Myocyte (in vitro differentiated cells): ENCODE measurements at regions not wholly inside any gene's neighbourhood (a gene's known extent, or its start where the extent isn't known, plus 50 kb on each side); places are given as distances from the start of the nearest gene placed in this dataset.

Experiments used
- DNase-seq: peaks from one replicate; pipeline ENCODE4 v3.0.0-alpha.2; 2012; ENCODE audit warnings: low read depth

DNA sequence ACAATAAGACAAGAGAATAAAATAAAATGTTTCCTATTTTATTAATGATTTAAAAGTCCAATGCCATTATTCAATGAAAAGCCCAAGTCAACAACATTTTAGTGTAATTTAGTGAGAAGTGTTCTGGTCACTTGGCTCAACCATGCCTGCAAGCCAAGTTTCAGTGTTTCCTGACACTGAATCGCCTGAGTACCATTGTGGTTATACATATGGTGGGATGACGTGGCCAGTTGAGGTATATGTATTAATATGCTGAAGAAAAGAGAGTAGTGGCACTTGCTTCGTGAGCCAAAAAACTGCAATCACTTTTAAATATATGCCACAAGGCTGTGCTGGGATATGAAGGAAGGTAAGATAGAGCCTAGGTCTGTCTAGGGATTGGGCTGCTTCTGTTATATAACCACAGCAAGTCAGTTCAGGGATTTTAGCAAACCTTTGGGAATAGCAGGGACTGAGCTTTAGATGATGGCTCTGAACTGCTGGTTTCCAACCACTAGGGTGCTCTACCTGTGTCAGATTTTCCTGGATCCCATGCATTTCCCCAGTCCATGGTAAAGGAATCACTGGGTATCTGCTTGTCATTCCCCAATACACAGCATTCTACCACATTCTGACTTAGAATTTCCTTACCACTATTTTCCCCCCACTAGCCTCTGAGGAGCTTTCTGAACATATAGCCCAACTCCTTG is 214.0 kb upstream of the PRPS1L1 start:
- DNase-seq: no peak

DNA sequence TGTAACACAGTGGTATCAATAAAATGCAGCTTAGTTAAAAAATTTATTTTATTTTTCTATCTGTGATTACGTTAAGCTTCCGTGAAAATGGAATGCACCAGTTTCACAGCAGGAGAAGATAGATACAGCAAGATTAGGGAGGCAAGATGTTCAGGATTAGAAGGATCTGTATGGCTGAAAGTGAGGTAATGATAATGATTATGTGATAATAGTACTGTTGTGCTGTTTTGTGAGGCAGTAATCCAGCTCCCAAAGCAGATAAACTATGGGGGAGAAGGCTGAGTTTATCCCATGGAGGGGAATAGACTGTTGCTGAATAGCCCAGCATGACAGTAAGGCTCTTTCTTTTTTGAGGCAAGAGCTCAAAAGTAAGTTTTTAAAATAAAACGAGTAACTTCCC is 216.1 kb upstream of the PRPS1L1 start:
- DNase-seq: no peak

DNA sequence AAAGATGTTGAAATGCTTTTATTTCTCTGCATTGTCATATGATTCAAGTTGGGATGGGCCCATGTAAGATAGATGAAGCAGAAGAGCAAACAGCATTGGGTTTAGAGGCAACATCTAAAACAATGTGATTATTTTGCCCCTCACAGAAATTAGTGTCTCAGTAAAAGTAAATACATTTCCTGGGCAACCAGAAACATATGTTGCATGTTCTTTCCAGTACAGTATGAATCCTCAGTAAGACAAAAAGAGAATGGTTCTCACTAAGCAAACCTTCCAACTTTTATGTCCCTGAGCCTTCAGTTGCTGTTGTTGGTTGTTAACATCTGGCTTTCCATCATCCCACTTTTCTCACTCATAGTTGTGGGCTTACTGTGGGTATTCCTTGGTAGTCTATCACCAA is 222.5 kb upstream of the PRPS1L1 start:
- no peak for DNase-seq

DNA sequence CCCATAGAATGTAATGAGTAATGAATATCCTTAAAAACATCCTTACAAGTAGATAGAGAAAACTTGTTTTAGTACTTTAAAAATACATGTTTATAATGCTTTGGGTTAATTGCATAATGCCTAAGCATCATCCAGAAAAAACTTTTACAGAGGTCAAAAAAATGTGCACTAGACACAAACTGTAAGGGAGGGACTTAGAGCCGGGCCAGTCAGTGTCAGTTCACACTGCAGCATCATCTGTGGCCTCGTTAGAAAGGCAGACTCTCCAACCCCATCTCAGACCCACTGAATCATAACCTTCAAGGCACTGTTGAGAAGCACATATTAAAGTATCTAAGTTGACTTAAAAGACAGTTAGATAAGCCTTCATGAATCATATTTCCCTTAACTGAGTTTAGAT is 230.1 kb upstream of the PRPS1L1 start:
- DNase-seq: peak; percentile 9

DNA sequence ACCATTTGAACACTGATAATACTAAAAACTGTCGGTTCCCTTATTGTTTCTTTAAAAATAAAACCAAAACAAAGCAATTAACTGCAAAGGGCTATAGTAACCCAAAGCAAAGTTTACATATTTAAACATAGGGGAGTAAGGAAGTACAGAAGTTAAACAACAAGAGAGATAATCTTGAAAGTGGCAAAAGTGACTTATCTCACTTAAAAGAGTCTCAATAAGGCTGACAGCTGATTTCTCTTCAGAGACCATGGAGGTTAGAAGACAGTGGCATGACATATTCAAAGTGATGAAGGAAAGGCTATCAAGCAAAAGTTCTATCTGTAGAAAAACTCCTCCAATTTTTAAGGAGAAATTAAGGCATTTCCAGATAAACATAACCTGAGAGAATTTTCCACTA is 233.5 kb upstream of the HDAC9 start:
- DNase-seq: no peak

DNA sequence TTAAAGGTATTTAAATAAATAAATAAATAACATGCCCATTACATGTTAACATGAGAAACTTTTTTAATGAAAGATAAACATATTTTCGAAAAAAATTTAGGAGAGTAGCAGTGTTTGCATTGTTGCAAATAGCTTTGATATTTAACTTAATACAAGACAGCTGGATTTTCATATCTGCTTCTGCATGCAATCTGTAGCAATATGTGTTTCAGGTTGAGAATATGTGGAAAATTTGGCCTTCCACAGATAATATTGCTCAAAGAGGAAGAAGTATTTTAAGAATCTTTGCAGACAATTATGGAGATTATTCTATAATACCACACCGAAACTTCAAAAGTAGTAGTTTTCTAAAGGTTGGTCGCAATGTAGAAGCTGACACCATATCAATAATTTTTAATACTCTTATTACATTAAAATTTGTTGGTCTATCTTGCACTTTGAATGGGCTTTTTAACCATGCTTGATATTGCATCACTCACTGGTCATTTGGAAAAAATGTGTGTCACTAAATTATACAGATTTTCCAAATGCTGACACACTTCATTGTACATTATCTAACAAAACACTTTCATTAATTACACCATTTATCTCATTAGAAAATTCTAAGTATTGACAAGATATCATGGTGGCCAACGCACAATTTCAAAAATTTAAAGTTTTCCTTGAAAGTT is 229.8 kb upstream of the HDAC9 start:
- DNase-seq: no peak

DNA sequence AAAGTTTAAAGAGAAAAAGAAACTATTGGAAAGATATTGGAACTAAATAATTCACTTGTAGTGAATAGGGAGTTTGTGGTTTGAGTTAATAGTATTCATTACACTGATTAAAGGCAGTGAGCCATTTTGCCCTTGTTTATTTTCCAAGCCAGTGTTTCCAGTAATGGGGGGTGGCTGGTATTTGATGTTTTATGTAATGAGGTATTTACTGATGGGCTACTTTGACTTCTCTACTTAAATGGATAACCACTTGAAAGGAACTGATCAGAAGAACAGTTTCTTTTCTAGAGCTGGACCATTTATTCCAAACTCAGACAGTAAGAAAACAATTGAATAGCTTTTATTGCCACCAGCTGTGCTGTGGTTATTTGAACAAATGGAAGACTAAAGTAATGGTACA is 227.0 kb upstream of the HDAC9 start:
- DNase-seq: no peak

DNA sequence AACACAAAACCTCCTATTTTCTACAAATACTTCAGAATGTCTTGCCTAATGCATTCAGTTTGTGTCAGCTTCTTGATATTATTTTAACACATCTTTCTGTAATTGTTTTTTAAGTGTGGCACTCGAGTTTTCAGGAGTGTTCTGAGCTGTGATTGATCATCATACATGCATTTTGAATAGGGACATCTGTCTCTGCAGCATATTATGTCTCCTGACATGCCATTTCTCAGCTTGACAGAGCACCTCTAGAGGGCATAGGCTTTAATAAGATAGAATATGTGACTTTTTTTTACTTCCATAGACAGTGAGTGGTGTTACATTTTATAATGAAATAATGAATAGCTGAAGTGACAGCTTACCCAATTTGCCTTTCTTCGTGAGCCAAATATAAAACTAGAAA is 219.2 kb upstream of the HDAC9 start:
- DNase-seq: no peak

DNA sequence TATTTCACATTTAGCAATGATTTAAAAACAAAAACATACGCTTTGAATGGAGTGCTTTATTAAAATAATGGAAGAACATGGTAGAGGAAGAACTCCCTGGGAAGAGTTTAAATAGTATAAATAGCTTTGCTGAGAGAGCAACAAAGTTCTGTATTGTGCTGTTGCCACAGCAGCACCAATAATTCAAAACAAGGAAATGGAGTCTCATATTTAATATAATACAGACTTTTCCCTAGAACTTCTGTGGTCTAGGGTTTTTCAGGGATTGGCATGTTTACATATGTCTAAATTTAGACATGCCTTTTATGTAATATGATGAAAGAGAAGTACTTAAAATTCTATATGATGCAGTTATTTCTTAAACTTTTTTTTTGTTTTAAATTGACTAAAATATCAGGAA is 217.2 kb upstream of the HDAC9 start:
- no peak for DNase-seq

DNA sequence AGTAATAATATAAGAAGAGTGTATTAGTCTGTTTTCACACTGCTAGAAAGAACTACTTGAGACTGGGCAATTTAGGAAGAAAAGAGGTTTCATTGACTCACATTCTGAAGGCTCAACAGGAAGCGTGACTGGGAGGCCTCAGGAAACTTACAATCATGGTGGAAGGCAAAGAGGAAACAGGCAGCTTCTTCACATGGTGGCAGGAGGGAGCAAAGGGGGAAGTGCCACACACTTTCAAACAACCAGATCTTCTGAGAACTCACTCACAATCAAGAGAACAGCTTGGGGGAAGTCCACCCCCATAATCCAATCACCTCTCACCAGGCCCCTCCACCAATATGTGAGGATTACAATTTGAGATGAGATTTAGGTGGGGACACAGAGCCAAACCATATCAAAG is 212.5 kb upstream of the HDAC9 start:
- no peak for DNase-seq

DNA sequence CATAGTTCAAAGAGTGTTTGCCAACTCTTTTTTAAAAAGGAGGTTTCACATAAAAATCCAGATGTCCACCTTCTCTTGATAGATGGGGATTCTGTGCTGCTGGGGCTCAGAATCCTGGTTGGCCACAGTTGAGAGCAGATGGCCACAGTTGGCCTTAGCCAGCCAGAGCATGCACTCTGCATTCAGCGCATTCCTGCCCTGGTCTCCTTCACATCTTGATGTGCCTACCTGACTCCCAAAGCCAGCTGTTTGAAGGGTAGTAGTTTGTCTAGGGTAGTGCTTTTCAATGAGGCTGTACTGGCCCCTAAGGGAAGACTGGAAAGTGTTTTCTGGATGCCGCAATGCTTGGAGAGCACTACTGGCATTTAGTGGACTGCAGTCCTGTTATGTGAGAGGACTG is 208.1 kb upstream of the HDAC9 start:
- DNase-seq: no peak

DNA sequence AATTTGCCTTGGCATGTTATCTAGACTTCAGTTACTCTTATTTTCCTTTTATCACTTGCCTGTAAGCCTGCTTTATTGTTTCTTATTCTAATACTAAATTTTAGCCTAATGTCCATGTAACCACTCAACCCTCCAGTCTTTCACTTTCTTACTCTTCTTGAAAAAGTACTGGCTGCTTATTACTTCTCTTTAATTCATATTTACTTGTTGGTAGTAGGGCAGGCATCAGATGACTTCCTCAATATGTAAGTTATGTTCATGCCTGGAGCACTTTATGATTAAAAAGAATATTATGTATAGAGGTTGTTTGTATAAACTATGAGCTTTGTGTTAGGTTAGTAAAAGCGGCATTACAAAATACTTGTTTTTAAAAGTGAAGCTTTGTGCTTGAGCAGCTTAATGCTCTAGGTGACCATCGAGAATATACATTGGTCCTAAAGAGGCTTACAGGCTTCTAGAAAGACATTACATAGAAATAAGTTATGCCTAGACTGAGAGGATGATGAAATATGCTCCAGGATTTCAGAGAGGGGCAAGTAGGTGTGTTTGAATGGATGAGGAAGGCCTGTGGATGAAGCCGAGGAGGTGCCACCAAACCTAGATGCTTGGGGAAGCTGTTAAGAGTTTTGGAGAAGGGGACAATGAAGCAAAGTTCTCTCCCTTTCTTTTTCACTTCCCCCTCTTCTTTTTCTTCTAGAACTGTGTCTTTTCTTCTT is 207.1 kb upstream of the HDAC9 start:
- no peak for DNase-seq

DNA sequence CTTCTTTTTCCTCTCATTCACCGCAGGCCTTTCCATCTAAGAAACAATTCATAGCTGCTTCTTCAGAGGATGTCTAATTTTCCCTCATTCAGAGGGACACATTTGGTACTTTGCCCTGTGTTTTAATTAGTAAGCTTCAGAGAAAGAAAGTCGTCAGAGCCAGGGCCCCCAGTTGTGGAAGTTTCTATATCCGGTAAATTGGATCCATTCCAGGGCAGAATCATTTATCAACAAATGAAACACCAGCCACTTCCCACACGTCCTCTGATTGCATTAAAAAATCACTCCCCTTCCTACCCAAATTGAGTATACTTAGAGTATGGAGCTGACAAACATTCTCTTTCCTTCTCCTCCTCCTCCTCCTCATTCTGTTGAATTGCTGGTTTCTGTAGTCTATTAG is 205.8 kb upstream of the HDAC9 start:
- no peak for DNase-seq

DNA sequence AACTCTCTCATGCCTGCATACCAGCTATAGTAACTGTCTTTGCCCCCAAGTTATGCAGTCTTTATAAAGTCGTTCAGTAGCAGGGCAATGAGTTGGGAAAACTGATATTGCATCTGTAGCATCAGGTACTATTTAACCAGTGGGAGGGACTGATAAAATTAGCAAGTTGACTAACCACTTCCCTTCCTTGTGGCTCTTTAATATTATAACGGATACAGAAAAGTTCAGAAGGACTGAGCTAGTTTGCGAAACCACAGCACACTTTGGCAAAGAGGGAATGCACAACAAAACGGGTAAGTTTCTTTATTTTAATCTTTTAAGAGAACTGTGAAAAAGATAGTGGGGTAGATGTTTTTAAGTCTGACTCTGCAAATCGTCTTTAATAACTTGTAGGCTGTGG is 205.3 kb upstream of the HDAC9 start:
- no peak for DNase-seq

DNA sequence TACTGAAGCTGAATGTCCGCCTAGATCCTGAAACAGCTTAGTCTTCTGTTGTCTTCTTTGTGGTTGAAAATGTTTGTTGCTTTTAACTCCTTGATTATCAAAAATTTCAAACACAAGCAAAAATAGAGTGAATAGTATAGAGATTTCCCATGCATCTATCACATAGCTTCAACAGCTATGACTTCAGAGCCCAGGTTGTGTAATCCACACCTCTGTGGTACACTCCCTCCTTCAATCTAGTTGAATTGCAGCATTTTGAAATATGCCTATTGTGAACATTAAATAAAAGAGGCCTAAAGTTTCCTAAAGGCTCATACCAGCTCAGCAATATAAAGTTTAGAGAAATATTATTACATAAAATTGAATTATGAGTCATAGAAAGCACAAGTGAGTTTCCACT is 204.7 kb upstream of the HDAC9 start:
- DNase-seq: no peak

DNA sequence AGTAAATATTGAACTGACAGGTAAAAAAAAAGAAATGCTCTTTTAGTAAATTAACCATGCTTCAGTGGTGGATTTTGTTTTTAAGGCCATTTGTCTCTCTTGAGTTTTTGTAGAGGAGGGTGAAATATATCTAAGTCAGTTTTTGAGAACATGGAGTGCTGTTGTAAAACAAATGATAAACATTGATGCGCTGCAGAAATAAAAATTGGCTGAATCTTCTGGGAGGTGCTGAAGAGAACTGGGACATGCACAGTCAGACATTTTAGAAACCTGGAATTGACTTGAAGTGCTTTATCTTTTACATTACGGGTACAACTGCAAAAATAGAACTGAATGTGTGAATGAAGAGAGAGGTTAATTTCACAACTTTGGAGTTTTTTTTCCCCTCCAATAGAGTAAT is 203.0 kb upstream of the HDAC9 start:
- DNase-seq: no peak

DNA sequence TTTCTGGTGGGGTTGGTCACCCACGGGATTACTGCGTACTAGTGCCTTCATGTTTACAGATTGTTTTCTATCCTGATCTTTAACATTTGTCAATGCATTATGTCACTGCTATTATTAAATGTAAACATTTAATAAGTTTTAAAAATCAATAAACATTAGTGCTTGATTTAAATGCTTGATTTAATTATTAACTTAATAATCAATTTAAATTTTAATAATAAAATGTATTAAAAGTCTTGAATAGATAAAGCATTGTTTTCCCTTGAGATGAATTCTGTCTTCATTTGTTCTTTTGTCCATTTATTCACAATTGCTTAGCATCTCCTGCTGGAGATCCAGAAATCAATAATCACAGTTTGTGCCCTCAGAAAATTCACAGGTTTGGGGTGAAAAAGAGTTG is 201.8 kb upstream of the HDAC9 start:
- no peak for DNase-seq

DNA sequence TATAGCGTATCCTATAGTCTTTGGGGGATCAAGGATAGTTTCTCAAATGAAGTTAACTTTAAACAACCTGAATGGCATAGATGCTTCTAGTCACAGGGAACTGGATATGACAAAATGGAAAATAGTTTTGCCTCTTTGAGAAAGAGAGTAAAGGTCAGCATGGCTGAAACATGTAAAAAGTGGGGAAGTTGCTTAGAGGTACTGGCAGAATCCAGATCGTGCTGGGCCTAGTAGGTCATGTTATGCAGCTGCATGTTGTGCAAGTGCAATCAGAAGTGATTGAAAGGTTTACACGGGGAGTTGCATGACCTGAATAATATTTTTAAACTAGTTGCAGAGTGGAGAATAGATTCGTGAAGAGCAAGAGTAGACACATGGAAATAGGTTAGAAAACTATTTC is 201.1 kb upstream of the HDAC9 start:
- no peak for DNase-seq

DNA sequence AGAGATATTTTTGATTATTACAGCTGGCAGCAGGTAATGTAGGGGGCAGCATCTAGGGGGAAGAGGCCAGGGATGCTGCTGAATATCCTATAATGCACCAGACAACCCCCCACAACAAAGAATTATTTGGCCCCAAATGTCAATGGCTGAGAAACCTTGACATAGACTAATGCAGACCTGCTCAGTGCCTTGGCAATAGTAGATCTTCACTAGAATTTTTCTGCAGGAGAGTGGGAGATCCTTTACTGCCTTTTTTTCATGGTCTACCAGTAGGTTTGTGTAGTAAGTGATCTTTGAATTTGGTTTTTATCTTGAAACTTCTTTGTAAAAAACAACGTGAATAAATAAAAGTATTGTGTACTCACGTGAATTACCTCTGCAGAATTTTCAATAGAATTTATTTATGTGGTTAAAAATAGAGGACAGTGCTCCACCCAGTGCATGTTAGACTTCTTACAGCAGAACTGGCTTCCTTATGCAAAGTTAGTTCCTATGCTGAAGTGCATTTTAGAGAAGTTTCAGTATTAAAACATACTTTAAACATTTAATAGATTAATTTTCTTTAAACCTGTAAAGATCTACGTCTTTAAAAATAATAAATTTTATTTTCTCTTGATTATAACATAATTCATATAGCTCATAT is 199.6 kb upstream of the HDAC9 start:
- DNase-seq: no peak

DNA sequence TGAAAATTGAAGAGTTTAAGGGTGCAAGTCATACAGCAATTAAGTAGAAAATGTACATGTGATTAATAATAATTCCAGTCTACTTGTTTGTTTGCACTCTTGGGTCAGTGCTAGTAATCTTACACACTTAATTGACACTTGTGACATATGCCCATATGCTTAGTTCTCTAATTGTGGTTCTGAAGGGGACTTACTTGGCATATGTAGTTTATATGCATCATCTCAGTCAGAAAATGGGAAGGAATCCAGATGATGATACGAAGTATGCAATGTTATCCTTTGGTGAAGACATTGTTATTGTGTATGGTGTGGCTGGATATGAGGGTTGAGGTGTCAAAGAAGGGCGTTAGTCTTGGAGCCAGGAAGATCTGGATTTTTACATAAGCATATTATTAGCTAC is 193.5 kb upstream of the HDAC9 start:
- no peak for DNase-seq

DNA sequence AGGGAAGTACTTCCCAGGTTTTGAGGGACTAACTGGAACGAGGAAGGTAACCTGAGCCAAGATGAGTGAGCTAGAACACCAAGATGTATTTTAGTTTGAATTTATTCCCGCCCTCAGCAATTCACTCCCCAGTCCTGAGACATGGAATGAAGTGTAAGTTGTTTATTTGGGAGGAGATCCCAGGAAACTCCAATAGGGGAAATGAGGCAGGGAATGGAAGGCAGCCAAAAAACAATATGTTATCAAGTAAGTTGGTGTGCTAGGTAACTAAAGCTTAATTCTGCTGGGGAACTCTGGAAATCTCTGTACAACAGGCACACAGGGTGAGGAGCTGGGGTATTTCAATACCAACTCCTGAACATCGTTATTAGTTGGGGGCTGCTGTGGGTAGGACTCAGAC is 189.7 kb upstream of the HDAC9 start:
- no peak for DNase-seq

DNA sequence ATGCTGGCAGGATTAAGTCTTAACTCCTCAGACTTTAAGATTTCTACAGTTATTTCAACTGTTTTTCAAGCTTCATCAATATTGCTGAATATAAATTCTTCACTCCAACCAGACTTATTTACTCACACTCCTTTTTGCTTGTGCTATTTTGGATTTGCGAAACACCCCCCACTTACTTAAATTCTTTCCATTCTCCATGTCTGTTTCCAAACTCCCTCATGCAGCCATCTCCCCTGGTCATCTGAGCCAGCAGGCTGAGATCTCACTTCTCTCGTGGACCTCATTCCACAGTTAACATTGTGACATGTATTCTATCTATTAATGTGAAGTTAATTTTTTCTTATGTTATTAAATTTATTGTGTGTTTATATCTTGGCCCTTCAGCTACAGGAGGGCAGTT is 188.9 kb upstream of the HDAC9 start:
- DNase-seq: no peak
